ENCODE measurements at regions not wholly inside any gene's neighbourhood (a gene's known extent, or its start where the extent isn't known, plus 50 kb on each side); places are given as distances from the start of the nearest gene placed in this dataset.

GRCh38 chr4:4647041-4647440 lies 105.2 kb upstream of the STX18 start:
- Histone ChIP-seq H3K4me2 (ENCODE audit: control insufficient read depth, insufficient read depth) (no peak overlapping the region), H3K27ac (ENCODE audit: control insufficient read depth, insufficient read depth) (no peak overlapping the region), H3K4me3 (no peak overlapping the region), H3K9ac (ENCODE audit: control insufficient read depth, insufficient read depth, low read length) (no peak overlapping the region), H3K27me3 (replicated peaks in 1 of 2; ENCODE audit: control insufficient read depth in 2 of 2, insufficient read depth in 2 of 2, low read length in 1 of 2) (no peaks in the 10 kb centered on the region), H4K20me1 (ENCODE audit: control insufficient read depth, insufficient read depth) (no peaks in the 10 kb centered on the region), H3K4me1 (ENCODE audit: control insufficient read depth, insufficient read depth, low read length) (no peaks in the 10 kb centered on the region), H2AFZ (ENCODE audit: control insufficient read depth, low read depth, low read length) (no peak overlapping the region), H3K79me2 (ENCODE audit: control insufficient read depth, insufficient read depth, low read length) (no peaks in the 10 kb centered on the region), H3K36me3 (ENCODE audit: control insufficient read depth in 2 of 2, insufficient read depth in 2 of 2, low read length in 1 of 2) (no peaks in the 10 kb centered on the region; a peak in 1 of 4 replicates), H3K9me3 (replicated peaks; ENCODE audit: control insufficient read depth, insufficient read depth, low read length) (no peaks in the 10 kb centered on the region)
- FAIRE-seq (no peak), ATAC-seq (no peak), DNase-seq (ENCODE audit: low read depth, low spot score) (no peak)
- ChIA-PET SMC1A (ENCODE audit: uncharacterized antibody, unreplicated experiment) (interaction anchor here (1.1 kb wide), 1 partner anchor 9 kb away, joined by 3 read pairs; no protein-coding TSS in a partner anchor), POLR2A (no interaction called here), RAD21 (ENCODE audit: unreplicated experiment) (no interaction called here), CTCF (interaction anchor here (1.4 to 1.8 kb wide), 2 partner anchors 19 to 22 kb away, joined by 3 to 7 read pairs; no protein-coding TSS in a partner anchor)
- no TSS peak for BruUV-seq (replicated peaks)
- no peak for TF ChIP-seq EZH2 (IDR thresholded peaks at IDR 0.05; ENCODE audit: borderline replicate concordance, control insufficient read depth, low read depth, low read length)
- TF ChIP-seq ESRRA (IDR thresholded peaks at IDR 0.05; ENCODE audit: low read length): no peak
- TF ChIP-seq EP300 (IDR thresholded peaks at IDR 0.05; ENCODE audit: borderline replicate concordance in 1 of 2, control insufficient read depth in 1 of 2, low read depth in 2 of 2, low read length in 2 of 2): no peak
- no peak for TF ChIP-seq TARDBP (IDR thresholded peaks at IDR 0.05; ENCODE audit: borderline replicate concordance)
- TF ChIP-seq E2F8 (IDR thresholded peaks at IDR 0.05; ENCODE audit: low read depth, partially characterized antibody): no peak
- intact Hi-C loops (cut with micrococcal nuclease; ENCODE audit: unreplicated experiment): no loop called here
- 100% methylated on average over 1 of the region's 1 CpG for WGBS (ENCODE audit: insufficient coverage, insufficient replicate concordance, low lambda C conversion rate, missing lambda C conversion rate)
- in situ Hi-C loops (cut with MboI): no loop called here

Measured in GM12878 (cell line).